Endothelial cell of umbilical vein (primary cell): ENCODE measurements at regions not wholly inside any gene's neighbourhood (a gene's known extent, or its start where the extent isn't known, plus 50 kb on each side); places are given as distances from the start of the nearest gene placed in this dataset.
"Not testable (repeated sequence)": the region's sequence is repeated elsewhere in the genome, so short reads cannot be mapped to it uniquely, and the experiment has no call there.

Experiments
- BruUV-seq: library from RNA; stranded (reverse); fragments of 400-500 nt; replicated peaks from 2 replicates; lab custom pipeline; 2021; lab: Mats Ljungman, UMichigan
- CTCF ChIA-PET: fragments of 300-600, 350-600 bp; sonication (Branson Sonifier 250); formaldehyde crosslinking; loops from one replicate; lab custom pipeline; 2021; ENCODE audit warnings: antibody characterized with exemption, inconsistent platforms; lab: Charles Lee
- POLR2A ChIA-PET: fragments of 300-600, 350-600 bp; sonication (Branson Sonifier 250); formaldehyde crosslinking; loops from one replicate; lab custom pipeline; 2021; ENCODE audit warnings: antibody characterized with exemption, inconsistent platforms; lab: Charles Lee
- DNase-seq: peaks from one replicate; pipeline ENCODE4 v3.0.0-alpha.2; 2011; ENCODE audit warnings: low read depth, low spot score
- FAIRE-seq: peaks from 2 replicates; lab custom pipeline; 2011; peaks lifted over from hg19 to GRCh38; lab: Jason Lieb, UNC
- H2AFZ ChIP-seq: 2 replicates; pipeline ENCODE4 v1.6.0; 2012; ENCODE audit warnings: low read depth, low read length, control low read depth, inconsistent platforms
- H3K27ac ChIP-seq: 2 replicates; pipeline ENCODE4 v1.5.1; 2011; ENCODE audit warnings: low read depth, mild to moderate bottlenecking, control low read depth, low read length, moderate library complexity; ENCODE audit not compliant: insufficient read depth
- H3K27me3 ChIP-seq, 2 experiments: 2 replicates each; pipeline versions ENCODE4 v1.6.0 to v1.6.1; 2011; ENCODE audit warnings: low read length in 2 of 2, mixed read lengths in 1 of 2; ENCODE audit not compliant: control insufficient read depth in 2 of 2, insufficient read depth in 2 of 2
- H3K36me3 ChIP-seq, 2 experiments: 2 replicates in 1 of 2; 3 replicates in 1 of 2; pipeline ENCODE4 v1.5.1; 2011; ENCODE audit warnings: low read length in 2 of 2, mild to moderate bottlenecking in 1 of 2, moderate library complexity in 1 of 2; ENCODE audit not compliant: control insufficient read depth in 2 of 2, insufficient read depth in 2 of 2; ENCODE audit errors: extremely low read depth in 1 of 2
- H3K4me1 ChIP-seq: 3 replicates; pipeline ENCODE4 v1.5.1; 2011; ENCODE audit warnings: mild to moderate bottlenecking, low read length; ENCODE audit not compliant: control insufficient read depth, insufficient read depth; ENCODE audit errors: extremely low read depth
- H3K4me2 ChIP-seq: 2 replicates; pipeline ENCODE4 v1.6.1; 2011; ENCODE audit warnings: low read length, control low read depth, mixed read lengths; ENCODE audit not compliant: insufficient read depth
- H3K4me3 ChIP-seq, 3 experiments: fragments of 200-600 bp in 1 of 3; sonication (generic), shearing (Covaris generic) in 1 of 3; replicated peaks in 1 of 3; 2 replicates each; pipeline ENCODE4 v1.5.1; 2011 to 2016; ENCODE audit warnings: control low read depth in 3 of 3, low read length in 3 of 3, mild to moderate bottlenecking in 2 of 3, inconsistent platforms in 1 of 3, low read depth in 1 of 3, moderate library complexity in 1 of 3; ENCODE audit not compliant: insufficient read depth in 1 of 3
- H3K79me2 ChIP-seq: 2 replicates; pipeline ENCODE4 v1.6.0; 2012; ENCODE audit warnings: low read length, inconsistent platforms; ENCODE audit not compliant: control insufficient read depth, insufficient read depth
- H3K9ac ChIP-seq: replicated peaks from 2 replicates; pipeline ENCODE3; 2011; ENCODE audit warnings: low read length, control low read depth; ENCODE audit not compliant: insufficient read depth; ENCODE audit errors: extremely low read depth
- H3K9me1 ChIP-seq: replicated peaks from 3 replicates; pipeline ENCODE4 v1.6.0; 2011; ENCODE audit warnings: mild to moderate bottlenecking, low read length; ENCODE audit not compliant: control insufficient read depth, insufficient read depth; ENCODE audit errors: extremely low read depth
- H3K9me3 ChIP-seq: replicated peaks from 2 replicates; pipeline ENCODE4 v1.5.1; 2012; ENCODE audit warnings: low read length, inconsistent platforms; ENCODE audit not compliant: control insufficient read depth, insufficient read depth
- H4K20me1 ChIP-seq: replicated peaks from 2 replicates; pipeline ENCODE3; 2011; ENCODE audit warnings: mild to moderate bottlenecking, low read length; ENCODE audit not compliant: control insufficient read depth, insufficient read depth; ENCODE audit errors: extremely low read depth
- dilution Hi-C: fragments of 300-500 bp; cut with MboI; formaldehyde crosslinking; loops from one replicate; pipeline ENCODE4 v1.15.0; 2019; ENCODE audit warnings: low sequenced_read_pairs; ENCODE audit not compliant: extremely low pct_ligation_motif_present
- intact Hi-C: fragments of 100-400 bp; cut with micrococcal nuclease; formaldehyde crosslinking; loops from one replicate; pipeline ENCODE4 v1.10.0; 2022

GRCh38 chr1:83263808-83264207 is 735.1 kb downstream of the TTLL7 start:
- CTCF ChIA-PET, H3K27me3 ChIP-seq, intact Hi-C loops, H3K9ac ChIP-seq, H4K20me1 ChIP-seq, H3K79me2 ChIP-seq, FAIRE-seq, H3K4me2 ChIP-seq, H3K9me3 ChIP-seq, H2AFZ ChIP-seq, H3K4me1 ChIP-seq, H3K4me3 ChIP-seq, H3K9me1 ChIP-seq, H3K27ac ChIP-seq, BruUV-seq, dilution Hi-C loops, H3K36me3 ChIP-seq, POLR2A ChIA-PET, DNase-seq: not testable (repeated sequence)

- BruUV-seq, H3K36me3 ChIP-seq, FAIRE-seq, H3K4me3 ChIP-seq, H3K9me3 ChIP-seq, H4K20me1 ChIP-seq, H3K79me2 ChIP-seq, POLR2A ChIA-PET, CTCF ChIA-PET, H3K9ac ChIP-seq, DNase-seq, H2AFZ ChIP-seq, H3K4me2 ChIP-seq, dilution Hi-C loops, H3K27ac ChIP-seq, intact Hi-C loops, H3K4me1 ChIP-seq, H3K27me3 ChIP-seq, H3K9me1 ChIP-seq: not testable (repeated sequence)
Measured at GRCh38 chr1:83251687-83252086, 747.2 kb downstream of the TTLL7 start.

DNA sequence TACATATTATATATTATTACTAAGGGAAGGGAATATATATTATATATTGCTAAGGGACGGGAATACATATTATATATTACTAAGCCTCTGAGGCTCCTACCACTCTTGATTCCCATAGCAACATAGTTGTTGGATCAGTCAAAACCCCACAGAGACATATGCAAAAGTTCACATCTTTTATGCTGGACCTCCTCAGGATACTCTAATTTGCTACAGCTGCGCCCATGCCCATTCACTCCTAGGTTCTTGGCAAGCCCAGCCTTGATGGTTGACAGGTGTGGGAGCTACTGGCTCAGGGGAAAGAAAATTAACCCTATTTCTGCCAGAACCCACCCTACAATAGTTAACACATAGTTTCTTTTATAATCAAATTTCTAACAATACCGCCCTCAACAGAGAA is 752.2 kb downstream of the TTLL7 start:
- dilution Hi-C loops: not testable (repeated sequence)

GRCh38 chr1:83244832-83245231 is 754.1 kb downstream of the TTLL7 start:
- H3K4me2 ChIP-seq, H3K27me3 ChIP-seq, H3K4me1 ChIP-seq, H3K9me3 ChIP-seq, DNase-seq, FAIRE-seq, H2AFZ ChIP-seq, H4K20me1 ChIP-seq, H3K9me1 ChIP-seq, intact Hi-C loops, H3K27ac ChIP-seq, H3K9ac ChIP-seq, dilution Hi-C loops, H3K79me2 ChIP-seq, CTCF ChIA-PET, POLR2A ChIA-PET, BruUV-seq, H3K4me3 ChIP-seq, H3K36me3 ChIP-seq: not testable (repeated sequence)

More for the DNA sequence above, 752.2 kb downstream of the TTLL7 start:
- H3K27ac ChIP-seq, H3K27me3 ChIP-seq, H3K36me3 ChIP-seq, CTCF ChIA-PET, intact Hi-C loops, H4K20me1 ChIP-seq, H3K4me2 ChIP-seq, H3K9me3 ChIP-seq, H3K9ac ChIP-seq, H3K4me1 ChIP-seq, H3K79me2 ChIP-seq, POLR2A ChIA-PET, H3K9me1 ChIP-seq, BruUV-seq, FAIRE-seq, DNase-seq, H2AFZ ChIP-seq, H3K4me3 ChIP-seq: not testable (repeated sequence)
